Thyroid gland (tissue), 4 donors: ENCODE measurements at regions not wholly inside any gene's neighbourhood (a gene's known extent, or its start where the extent isn't known, plus 50 kb on each side); places are given as distances from the start of the nearest gene placed in this dataset.

Source experiments
- POLR2A ChIP-seq, 2 donors: fragments of 450-650 bp; IDR thresholded peaks; one replicate each; pipeline ENCODE4 v1.6.1; 2017; ENCODE audit warnings: antibody characterized with exemption in 2 of 2, mild to moderate bottlenecking in 2 of 2, moderate library complexity in 1 of 2
- TF ChIP-seq, protein P1 (sequence below), 6 experiments: fragments of 200-600 bp in 3 of 6; fragments of 450-650 bp in 3 of 6; sonication (generic) in 3 of 6; IDR thresholded peaks; one replicate each; pipeline ENCODE4 v1.5.1; 2016 to 2019; ENCODE audit warnings: antibody characterized with exemption in 6 of 6, mild to moderate bottlenecking in 2 of 6, inconsistent platforms in 1 of 6, moderate library complexity in 1 of 6

DNA sequence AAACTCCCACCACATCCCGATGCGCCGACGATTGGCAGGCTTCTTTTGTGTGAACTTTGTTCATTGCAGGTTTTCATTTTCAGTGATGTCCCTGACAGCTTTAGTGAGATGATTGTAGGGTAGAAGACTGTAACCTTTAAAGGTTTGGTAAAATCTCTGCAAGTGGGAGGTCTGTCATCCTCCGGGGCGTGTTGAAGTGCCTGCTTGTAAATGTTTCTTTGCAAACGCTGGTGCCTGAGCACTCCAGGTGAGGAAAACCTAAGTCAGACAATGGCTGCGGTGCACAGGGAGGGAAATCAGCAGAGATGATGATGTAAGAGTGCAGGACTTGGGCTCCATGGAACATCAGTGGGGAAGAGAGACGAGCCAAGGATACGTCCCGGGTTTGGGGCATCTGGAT lies 228.1 kb downstream of the DRD1 start:
- TF ChIP-seq, protein P1, sequence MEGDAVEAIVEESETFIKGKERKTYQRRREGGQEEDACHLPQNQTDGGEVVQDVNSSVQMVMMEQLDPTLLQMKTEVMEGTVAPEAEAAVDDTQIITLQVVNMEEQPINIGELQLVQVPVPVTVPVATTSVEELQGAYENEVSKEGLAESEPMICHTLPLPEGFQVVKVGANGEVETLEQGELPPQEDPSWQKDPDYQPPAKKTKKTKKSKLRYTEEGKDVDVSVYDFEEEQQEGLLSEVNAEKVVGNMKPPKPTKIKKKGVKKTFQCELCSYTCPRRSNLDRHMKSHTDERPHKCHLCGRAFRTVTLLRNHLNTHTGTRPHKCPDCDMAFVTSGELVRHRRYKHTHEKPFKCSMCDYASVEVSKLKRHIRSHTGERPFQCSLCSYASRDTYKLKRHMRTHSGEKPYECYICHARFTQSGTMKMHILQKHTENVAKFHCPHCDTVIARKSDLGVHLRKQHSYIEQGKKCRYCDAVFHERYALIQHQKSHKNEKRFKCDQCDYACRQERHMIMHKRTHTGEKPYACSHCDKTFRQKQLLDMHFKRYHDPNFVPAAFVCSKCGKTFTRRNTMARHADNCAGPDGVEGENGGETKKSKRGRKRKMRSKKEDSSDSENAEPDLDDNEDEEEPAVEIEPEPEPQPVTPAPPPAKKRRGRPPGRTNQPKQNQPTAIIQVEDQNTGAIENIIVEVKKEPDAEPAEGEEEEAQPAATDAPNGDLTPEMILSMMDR (IDR thresholded peaks at IDR 0.05), result no peak
- TF ChIP-seq POLR2A (IDR thresholded peaks at IDR 0.05), result no peak
